GM18858 (cell line): ENCODE measurements at regions not wholly inside any gene's neighbourhood (a gene's known extent, or its start where the extent isn't known, plus 50 kb on each side); places are given as distances from the start of the nearest gene placed in this dataset.
"Not testable (repeated sequence)": the region's sequence is repeated elsewhere in the genome, so short reads cannot be mapped to it uniquely, and the experiment has no call there.

Experiments used
- ATAC-seq: cut with Tn5 transposase; IDR thresholded peaks from one replicate; pipeline ENCODE4 v1.9.1; 2021; ENCODE audit not compliant: unreplicated experiment

GRCh38 chr4:166153548-166153947 is 280.5 kb downstream of the TLL1 start:
- no peak for ATAC-seq

DNA sequence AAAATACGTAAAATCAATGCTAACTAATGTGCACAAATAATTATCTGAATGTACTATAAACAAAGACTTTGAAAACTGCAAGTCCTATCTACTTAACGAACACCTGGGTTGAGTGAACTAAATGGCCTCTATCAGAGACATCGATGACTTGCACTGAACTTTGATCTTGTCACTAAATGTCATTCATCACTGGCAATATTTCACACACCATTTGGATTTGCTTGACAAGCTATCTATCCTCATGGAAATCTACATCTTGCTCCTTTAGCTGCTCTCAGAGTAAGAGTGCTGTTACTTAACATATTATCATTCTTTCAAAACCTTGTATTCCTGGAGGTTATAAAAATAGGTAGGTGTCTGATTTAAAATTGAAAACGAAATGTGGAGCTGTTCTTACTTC is 289.3 kb downstream of the TLL1 start:
- ATAC-seq = no peak

DNA sequence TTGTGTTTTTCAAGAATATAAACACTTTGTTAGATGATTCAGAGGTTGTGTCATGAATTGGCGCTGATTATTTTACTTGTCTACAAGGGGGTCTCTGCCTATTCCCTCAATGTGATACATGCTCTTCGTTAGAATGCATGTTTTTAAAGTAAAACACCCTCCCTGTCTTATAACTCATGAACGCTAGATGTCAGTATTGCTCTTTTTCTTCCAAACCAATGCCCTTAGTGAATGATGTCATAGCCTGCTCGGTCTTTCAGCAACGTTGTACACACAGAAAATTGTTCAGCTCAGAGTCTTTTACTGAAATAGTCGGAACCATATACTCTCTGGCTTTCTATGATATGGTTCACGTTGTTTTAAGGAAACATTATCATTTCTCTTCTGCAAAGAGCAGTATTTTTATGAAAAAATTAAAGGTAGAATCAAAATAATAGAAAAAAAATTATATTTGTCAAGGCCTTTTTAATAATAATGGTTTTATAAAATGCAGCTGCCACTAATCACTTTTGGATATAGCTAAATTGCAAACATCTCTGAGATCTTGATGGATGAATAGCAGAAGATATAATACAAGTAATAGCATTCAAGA is 292.9 kb downstream of the TLL1 start:
- ATAC-seq = peak; percentile 99

DNA sequence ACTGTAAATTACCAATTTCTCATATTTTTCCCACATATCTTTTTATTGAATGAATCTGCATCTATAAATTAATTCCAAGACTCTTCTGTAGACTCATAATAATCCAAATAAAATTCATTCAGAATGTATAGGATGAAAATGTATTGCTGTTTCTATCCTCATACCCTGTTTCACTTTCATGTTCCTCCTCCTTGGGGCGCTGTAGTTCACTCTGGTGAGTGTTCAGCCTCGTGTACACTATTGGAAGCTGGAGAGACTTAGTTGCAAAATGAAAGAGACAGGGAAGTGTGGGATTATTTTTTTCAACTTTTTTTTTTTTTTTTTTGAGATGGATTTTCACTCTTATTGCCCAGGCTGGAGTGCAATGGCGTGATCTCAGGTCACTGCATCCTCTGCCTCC is 296.1 kb downstream of the TLL1 start:
- peak; percentile 38 for ATAC-seq

DNA sequence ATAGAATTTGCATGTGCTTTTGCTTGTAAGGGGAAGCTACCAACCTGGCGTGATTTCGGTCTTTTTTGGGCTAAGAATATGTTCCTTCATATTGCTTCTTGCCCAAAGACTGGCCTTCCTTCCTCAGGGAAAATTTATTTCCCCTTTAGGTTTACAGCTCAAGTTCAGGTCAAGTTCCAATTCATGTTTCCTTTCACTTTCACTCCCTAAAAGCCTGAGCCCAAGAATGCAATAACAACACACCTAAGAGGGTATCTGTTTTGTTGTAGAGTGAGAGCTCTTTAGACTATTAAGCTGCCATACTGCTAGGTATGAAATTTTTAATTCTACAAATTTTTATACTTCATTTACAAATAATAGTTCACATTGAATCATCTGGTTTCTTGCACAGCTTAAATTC is 299.6 kb downstream of the TLL1 start:
- no peak for ATAC-seq

DNA sequence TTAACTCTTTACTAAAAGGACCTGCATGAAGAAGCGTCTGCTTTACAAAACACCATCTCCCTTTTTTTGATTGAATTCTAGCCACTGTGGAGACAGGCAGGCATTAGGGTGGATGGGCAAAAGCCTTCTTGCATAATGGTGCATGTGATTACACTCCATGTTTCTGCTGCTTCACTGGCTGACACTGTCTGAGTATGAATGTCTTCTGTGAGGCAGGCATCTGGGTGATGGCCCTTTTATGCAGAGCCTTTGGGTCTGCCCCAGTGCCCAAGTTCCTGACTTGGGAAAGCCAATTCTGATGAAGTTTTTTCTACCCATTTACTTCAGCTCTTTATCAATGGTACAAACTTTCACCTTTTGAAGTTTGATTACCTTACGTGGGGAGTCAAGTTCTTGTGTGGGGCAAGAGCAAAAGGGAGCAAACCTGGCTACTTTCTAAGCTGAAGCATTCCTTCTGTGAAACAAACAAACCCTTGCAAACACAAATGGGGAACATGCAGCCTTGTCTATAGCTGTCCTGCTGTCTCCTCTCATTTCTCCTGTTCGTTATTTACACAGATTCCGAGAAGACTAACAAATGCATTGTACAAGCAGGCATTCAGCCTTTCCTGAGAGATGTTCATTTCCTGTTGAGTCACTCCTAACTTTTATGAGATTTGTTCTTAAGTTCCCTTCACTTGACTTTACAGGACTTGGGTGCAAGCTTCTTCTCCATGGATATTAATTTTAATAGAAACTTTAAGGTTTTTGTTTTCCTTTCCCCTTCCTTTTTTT is 301.9 kb downstream of the TLL1 start:
- no peak for ATAC-seq

GRCh38 chr4:166182145-166182544 is 309.1 kb downstream of the TLL1 start:
- no peak for ATAC-seq

- ATAC-seq = no peak
These were observed 322.1 kb downstream of the TLL1 start for GRCh38 chr4:166195101-166195500.

- no peak for ATAC-seq
These were observed 324.1 kb downstream of the TLL1 start for GRCh38 chr4:166197166-166197565.

- no peak for ATAC-seq
These were observed 325.0 kb downstream of the TLL1 start for GRCh38 chr4:166198041-166198440.

GRCh38 chr4:166198516-166199310 is 325.7 kb downstream of the TLL1 start:
- ATAC-seq = no peak

DNA sequence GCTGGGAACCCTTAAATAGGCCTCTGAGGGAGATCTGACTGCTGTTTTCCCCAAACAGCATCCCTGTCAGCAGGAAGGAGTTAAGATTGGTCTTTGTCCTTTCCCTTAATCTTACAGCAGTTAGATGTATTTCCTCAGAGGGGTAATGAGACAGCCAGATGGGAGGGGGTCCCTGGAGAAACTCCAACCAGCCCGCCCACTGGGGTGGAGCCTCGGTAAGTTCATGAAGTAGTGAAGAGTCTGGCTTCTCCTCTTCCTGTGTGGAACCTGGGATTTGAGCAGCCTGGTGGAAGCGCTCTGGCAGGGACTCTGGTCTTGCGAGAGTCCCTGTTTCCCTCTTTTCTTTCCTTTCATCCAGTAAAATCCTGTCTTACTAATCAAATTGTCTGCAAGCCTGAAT is 330.0 kb downstream of the TLL1 start:
- ATAC-seq = no peak

- ATAC-seq = not testable (repeated sequence)
These were observed 339.3 kb downstream of the TLL1 start for GRCh38 chr4:166212326-166212725.

DNA sequence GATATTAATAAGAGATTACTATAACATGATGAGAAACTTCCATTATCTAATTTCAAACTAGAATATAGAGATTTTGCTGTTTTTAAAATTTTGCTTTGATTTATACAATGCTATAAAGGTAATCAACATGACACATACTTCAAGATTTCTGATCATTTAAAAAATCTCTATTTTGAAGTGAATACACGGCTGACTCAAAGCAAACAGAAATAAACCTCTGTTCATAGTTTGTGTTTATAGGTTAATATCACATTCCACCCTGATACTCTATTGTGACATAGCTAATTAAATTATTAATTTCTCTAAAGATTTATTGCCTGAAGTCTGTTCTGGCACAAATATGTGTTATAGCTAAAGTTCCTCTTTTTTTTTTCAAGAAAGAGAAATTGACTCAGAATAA is 349.2 kb downstream of the TLL1 start:
- ATAC-seq = no peak

GRCh38 chr4:166228112-166228511 is 355.1 kb downstream of the TLL1 start:
- no peak for ATAC-seq

- no peak for ATAC-seq
These were observed 356.8 kb downstream of the TLL1 start for GRCh38 chr4:166229799-166230198.

DNA sequence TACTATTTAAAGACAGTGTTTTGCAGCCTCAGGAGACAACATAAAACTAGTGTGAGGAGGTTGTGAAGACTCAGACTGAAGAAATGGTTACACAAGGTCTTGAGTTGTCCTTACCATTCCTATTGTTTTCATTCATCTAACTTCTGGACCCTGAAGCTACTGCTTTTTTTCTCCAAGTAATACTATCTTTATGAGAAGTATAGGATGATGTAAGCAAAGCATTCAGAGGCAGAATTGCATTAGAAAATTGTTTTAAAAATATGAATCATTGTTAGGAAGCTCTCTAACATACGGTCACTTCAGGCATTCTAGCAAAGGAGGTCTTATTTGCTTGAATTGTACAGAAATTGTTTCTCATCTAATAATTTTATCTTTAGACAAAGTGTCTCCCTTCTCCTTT is 357.8 kb downstream of the TLL1 start:
- no peak for ATAC-seq

DNA sequence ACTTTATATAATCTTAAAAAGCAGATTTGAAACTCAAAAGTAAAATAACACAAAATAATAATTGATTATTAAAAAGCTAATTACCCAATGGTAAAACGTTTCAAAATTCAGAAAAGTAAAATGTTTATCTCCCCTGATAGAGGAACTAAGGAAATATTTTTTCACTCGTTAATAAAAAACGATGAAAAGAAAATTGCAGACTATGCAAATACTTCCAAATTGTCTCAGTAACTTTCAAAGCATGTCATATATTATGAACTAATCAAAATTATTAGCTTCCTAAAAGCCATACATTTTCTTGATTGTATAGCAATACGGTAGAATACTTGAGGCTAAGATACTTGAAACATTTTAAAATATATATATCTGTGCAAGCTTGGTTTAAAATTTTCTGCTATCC is 366.3 kb downstream of the TLL1 start:
- ATAC-seq = no peak

DNA sequence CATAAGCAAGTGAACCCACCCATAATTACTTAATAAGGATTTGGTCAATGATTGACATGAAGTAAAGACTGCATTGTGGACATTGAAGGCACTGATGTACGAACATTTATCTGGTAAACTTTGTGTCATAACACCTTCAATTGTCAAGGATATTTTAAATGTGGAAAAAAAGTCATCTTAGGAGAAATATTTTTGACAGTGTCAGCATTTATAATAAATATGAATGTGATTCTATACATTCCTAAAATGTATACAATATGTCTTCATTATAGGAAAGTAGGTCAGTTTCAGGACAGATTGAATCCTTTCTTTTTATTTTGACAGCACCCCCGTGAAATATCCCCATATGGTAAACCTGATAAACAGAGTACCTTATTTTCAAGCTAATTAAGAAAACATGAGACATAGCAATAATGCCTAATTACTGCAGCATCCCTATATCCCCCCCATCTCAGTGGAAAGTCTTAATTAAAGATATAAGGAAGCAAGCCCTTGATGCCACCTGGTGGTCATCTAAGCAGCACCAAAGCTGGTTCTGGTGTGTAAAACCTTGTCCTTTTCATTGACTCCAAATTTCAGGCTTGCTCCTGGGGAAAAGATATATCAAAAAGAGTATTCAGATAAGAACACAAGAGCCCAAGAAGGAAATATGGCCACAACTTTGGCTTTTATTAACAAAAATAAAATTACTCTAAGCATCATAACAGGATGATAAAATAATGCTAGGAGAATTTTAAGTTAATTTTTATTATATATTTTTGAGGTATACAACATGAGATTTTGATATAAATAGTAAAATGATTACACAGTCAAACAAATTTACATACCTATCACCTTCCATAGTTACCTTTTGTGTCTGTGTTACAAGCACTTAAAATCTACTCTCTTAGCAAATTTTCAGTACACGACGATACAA is 379.7 kb downstream of the TLL1 start:
- no peak for ATAC-seq

- ATAC-seq = no peak
These were observed 384.2 kb downstream of the TLL1 start for GRCh38 chr4:166257276-166257675.

- ATAC-seq = no peak
These were observed 384.9 kb downstream of the TLL1 start for GRCh38 chr4:166257891-166258290.
